HG03521 (cell line): ENCODE measurements at regions not wholly inside any gene's neighbourhood (a gene's known extent, or its start where the extent isn't known, plus 50 kb on each side); places are given as distances from the start of the nearest gene placed in this dataset.
A peak's percentile ranks its signal among the peaks of the same experiment; 100 is the strongest.

Experiments
- ATAC-seq: cut with Tn5 transposase; IDR thresholded peaks from one replicate; pipeline ENCODE4 v1.9.1; 2021; ENCODE audit warnings: mild to moderate bottlenecking, moderate library complexity; ENCODE audit not compliant: unreplicated experiment

DNA sequence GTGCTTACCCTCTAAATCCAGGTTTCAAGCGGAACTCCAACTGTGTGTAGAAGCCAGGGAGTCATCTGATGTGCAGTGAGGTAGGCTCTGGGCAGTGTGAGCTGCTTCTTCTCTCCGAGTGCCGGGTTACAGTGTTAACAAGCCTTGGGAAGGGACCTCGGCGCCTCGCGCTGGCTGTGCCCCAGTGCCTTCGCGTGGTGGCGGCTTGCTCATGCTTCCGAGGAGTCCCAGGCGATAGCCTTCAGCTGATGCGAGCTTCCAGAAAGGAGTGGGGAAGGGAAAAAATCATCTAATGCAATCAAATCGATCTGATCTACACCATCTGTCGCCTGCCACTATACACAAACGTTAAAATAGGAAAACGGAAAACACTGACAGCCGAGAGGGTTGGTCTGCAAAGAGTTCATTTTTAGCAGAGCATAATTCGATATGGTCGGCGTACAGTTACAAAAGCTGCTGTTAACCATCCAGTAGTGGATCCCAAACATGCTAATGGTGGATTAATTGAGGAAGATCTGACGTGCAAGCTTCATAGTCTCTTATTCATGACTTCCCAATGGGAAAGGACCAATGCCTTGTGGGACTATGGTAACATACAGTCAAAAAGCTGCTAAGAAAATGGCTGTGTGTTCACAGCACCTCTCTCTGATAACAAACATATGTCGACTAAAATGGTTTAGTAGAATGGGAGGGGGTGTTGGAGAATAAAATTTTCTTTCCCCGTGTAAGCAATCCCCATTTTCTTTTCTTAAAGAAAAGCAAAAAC, 128.7 kb upstream of the DPYD start:
- ATAC-seq: no peak

DNA sequence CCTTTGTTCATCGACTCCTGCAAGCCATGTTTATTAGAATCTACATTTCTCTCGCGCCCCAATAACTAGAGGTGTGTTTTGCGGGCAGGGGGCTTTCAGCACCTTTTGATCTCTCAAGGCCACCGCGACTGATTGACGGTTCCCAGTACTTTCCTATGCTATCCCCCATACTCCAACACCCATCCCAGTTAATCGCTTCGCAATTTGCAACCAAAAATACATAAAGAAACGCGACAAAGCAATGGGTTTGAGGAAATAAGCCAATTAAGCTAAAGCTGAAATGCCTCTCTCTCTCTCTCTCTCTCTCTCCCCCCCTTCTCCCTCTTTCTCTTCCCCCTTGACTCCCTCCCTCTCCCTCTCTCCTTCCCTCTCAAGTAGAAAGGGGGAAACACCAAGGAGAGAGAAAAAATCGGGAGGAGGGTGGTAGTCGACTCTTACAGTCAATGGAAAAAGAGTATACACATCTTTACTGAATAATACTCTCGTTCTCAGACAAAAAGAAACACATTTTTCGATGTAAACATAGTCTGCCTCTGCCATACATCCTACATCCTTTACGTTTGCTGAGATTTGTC, 128.0 kb upstream of the DPYD start:
- no peak for ATAC-seq

DNA sequence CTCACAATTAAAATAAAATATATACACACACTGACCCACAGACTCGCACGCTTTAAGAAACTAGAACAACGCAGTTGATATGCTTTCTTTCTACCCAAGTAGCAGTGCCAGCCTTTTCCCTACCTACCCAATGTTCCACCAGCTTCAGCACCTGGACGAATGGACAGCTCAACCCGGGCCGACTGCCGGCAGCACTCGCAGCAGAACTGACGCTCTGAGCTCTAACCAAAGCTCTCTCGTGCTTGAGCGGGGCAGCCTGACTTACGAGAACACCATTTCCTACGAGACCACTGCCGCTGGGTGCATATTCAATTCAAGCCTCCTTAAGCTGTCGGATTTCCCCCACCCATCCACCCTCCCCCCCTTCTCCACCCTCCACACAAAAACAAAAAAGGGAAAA, 127.4 kb upstream of the DPYD start:
- peak; percentile 37 for ATAC-seq

DNA sequence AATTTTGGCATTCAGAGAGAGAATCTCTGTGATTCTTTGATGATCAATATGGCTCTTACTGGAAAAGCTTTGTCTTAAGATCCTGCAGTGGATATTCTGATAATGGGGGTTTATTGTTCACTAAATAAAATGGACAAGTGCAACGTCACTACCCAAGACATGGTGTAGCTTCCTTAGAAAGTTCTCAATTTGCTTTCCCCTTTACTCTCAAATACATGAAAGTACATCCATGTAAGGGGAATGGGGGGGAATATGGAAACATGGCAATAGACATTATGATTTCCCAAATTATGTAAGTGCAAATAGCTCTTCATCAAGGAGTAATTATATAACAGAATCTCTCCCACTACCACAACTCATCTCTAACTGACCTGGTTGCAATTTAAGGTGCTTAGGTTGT, 126.3 kb upstream of the DPYD start:
- ATAC-seq: no peak

DNA sequence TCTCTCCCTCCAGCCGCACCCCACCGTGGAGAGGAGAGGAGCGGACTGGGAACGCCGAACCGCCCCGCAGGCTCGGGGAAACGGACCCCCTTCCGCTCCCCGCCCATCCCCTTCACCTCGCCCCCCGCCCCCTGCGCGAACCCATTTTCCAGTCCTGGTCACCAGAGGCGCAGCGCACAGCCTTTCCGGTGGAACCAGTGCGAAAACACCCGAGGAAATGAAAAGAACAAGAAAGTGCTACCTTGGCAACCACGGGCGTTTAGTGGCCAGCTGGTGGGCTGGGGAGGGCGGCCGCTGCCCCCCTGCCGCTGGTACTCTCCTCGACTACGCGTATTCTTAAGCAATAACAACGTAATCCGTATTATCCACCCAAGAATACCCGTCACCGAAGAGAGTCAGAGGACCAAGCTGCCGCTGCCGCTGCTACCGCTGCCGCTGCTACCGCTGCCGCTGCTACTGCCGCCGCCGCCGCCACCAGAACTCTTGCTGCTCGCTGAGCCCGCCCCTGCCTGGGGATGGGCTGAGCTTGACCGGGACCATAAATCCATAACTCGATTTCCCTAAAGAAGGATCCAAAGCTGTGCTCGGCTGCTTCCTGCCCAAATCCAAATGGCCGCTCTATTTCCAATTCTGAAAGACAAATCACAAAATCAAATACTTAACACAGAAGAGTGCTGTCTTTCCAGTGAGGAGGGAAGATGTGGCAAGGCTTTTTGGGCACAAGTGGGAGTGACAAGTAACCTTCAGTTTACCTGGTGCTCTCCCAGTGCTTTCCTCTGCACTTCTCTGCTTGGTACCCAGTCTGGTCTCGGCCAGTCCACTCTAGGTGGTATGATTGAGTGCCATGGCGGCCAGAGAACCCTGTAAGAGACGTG, 125.2 kb upstream of the DPYD start:
- ATAC-seq: no peak

DNA sequence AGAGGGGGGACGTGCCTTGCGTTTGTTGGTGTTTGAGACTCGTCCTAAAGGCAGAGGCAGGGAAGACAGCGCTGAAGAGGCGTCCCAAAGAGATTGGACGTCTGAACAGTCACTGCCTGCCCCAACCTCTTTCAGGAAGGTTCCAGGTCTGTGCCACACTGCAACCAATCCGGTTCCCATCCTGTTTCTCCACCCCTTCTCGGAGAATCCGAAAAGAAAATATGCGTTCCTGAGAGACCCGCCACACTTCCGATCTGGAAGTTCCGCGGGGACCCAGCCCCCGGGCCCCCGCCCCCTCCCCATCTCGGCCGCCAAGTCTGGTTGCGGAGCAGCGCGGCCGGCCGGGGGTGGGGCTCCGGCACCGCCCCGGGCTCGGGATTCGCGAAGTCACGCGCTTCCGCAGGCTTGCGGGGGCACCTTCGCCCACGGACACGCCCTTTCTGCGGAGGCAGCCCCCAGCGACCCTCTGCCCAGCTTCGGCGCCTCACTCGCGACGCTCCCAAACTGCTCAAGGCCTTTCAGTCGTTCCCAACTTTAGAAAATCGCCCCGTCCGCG, 124.5 kb upstream of the DPYD start:
- ATAC-seq: no peak

DNA sequence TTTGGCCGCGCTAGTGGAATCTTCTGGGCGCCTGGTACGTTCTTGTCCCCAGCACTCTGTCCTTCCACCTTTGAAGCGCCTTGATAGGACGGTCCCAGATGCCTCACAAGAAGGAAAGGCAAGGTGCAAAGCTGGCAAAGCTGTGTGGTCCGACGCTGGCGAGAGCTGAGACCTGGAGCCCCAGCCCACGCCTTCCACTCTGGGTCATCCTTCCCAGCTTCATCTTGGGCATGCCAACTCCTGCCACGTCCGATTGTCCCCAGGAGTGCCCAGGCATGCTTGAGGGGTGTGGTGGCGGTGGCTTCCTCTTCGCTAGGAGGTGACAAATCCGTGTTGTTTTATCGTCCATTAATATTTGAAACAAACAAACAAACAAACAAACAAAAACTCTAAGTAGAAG, 123.9 kb upstream of the DPYD start:
- ATAC-seq: no peak

DNA sequence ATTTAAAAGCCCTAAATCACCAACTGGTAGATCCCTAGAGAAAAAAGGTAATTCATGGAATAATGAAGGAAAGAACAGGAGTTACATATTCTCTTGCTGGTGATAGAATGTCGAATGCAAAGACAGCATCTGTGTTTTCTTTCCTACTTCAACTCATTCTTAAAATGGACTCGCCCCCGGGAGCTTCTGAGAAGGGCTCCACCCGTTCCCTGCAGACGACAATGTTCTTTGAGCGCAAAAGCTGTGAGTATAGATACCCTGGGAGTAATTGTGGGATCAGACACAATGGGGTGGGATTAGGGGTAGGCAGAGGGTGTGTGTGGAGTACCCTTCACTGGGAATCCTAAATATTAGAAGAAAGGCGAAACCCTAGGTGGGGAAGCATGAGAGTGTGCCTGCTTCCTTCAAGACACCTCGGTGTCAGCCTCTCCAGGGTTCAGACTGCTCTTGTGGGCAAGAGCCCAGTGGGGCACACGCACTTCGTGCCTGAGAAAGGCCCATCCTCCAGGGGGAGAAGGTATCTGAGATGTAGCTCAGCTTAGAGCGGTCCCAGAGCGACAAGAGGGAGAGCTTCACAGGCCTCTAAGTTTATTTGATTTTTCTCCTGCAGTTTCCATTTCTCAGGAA, 123.3 kb upstream of the DPYD start:
- no peak for ATAC-seq

DNA sequence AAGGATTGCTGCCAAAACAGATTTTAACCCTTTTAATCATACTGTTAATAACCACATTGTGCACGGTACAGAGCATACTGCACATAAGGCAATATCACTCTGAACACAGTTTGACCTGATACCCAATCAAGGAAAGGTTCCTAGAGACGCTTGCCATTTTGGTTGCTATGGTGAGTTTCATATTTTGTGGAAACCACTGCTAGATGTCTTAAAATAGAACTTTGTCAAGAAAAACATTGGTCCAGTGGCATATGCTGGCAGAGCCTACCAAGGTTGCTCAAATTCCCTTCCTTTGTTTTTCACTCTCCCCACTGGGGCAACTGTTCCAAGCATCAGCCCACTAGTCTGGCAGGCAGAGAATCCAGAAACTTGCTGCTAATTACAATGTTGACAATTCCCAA, 114.8 kb upstream of the DPYD start:
- ATAC-seq: no peak

DNA sequence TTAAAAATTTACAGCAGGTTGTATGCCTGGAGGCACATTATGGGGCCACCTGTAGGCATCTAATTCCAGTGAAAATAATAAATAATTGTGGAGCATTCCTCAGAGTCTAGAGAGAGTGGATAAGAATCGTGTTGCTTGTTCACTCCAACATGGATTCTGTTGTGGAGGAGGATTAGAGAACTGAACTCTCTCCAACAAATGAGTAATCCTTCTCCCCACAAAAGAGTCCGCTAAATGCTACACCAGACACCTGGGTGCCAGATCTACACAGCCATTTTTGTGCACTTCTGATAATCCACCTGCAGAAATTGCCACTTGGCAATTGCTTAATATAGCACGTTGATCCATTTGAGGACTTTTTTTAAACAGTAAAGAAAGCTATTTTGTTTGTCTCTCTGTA, 113.7 kb upstream of the DPYD start:
- ATAC-seq: no peak

DNA sequence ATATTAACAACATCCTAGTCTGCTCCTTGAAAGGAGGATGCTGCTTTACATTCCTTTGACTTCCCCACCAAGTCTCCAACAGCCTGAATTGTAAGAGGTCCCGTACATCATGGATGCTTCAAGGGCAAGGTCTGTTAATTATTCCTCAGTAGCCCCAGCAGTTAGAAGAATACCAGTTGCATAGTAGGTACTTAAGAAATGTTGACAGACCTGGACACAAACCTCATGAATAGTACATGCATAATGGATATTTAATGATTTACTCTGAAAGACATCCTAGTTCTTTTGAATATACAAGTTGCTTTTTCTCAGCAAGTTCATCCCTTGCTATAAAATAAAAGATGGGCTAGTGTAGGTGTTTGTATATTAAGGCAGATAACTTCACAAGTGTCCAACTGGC, 112.1 kb upstream of the DPYD start:
- ATAC-seq: no peak

DNA sequence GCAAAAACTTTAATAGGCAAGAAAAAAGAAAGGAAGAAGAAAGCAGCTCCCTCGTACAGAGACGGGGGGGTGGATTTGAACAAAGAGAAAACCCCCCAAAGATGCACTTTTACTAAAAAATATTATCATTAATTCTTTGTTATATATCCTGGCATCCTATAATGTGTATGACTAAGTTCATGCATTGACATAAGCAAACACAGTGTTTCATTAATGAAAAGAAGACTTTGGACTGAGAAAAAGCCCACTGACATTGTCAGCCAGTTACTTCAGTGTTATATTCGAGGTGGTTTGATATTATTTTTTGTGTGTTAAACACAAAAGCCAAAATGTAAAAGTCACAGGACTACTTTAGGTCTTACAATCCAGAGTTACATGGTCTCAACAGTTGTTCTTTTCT, 110.1 kb upstream of the DPYD start:
- no peak for ATAC-seq

DNA sequence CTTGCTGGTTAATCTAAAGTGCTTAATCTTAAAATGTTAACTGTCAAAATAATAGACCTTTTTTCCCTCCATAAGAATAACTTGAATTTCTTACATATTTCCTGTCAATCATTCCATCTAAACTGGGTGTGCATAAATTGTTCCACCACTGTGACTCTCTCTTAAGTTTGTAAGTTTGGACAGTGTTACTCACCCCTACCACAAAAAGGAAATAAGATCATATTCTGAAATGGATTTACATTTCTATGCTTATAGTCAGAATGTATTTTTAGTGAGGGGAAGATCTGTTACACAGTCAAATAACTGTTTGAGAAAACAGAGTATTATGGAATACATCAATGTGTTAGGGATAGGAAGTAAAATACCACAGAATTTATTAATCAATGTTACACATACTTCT, 109.6 kb upstream of the DPYD start:
- ATAC-seq: no peak

DNA sequence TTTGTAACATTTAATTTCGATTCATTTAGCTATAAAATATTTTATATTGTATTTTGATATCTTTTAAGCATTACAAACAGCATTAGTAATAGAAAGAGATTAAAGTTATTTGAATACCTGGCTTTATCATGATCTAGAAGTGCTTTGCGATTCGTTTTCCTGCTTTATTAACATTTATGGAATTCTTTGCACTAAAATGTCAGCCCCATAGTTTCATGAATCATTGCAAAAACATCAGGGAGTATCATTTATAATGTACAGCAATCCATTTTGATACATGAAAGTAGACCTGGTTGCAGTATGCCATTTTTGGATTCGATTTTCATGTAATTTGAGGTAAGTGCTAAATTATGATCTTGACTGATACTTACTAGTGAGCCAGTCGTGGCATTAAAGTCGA, 108.0 kb upstream of the DPYD start:
- no peak for ATAC-seq

DNA sequence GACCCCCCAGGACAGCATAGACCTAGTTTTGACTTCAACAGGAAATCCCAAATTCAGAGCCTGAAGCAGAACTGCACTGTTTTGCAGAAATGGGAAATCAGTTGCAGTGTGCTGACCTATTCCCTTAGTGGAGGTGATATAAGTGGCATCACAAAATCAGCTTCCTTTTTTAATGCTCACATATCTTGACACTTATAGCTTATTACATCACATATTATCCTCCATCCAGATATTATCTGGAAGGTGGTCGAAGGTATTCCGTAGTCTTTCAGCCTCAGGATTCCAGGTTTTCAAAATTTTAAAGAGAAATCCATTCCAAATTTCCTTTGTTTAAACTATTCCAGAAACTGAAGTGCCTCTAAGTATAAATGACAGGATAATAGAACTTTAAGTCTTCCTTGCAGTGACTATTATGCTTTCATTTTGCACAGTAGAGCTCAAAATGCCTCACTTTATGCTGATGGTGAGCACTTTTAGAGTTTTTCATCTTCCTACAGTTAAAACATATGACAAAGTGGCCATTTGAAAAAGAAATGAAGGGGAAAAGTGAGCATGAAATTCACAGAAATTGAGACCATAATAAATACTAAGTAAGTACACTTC, 106.4 kb upstream of the DPYD start:
- no peak for ATAC-seq

DNA sequence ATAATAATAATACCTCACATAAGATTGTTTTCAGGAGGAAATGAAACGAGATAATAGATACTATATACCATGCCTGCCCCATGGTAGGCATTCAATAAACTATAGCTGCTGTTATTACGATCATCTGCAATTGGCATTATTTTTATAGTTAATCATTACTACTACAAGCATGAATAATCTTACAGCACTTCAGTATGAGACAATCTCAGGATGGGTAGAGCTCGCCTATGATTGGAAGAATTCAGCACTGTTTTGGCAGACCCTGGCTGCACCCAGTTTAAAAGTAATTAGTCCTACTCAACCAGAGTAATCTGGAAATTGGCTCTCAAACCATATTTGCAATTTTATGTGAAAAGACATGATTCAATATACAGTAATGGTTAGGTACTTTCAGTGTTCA, 105.0 kb upstream of the DPYD start:
- ATAC-seq: no peak

DNA sequence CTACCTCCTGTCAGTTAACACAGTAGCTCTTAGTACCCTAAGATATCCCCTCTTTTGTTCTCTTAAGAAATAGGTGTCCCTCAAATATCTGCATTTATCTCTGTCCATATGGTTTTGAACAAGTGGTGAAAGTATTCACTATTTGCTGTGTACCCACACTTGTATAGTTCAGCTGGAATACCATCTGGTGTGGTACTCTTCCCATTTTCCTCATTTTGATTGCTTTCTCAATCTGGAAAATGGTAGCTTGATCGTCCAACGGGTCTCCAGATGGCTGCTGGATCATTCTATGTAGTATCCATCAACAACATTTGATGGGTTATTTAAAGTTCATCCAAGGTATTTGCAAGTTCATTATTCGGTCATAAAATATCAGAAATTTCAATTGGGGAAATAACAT, 100.3 kb upstream of the DPYD start:
- ATAC-seq: no peak

DNA sequence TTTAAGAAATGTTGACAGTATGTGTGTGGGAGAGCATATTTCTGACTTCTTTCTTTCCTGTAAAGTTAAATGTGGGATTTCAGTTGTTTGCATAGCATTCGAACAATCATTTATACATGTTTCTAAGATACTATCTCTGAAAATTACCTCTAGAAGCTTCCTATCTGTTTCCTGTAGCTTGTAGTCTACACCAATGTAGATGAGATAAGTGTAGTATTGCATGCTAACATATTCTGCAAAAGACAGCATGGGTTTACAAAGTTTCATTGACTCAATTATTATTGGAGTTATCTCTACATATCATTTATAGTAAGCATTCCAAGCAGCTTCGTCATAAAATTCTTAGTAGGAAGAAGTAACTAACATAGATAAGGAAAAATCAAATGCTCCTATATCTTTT, 98.9 kb upstream of the DPYD start:
- no peak for ATAC-seq

DNA sequence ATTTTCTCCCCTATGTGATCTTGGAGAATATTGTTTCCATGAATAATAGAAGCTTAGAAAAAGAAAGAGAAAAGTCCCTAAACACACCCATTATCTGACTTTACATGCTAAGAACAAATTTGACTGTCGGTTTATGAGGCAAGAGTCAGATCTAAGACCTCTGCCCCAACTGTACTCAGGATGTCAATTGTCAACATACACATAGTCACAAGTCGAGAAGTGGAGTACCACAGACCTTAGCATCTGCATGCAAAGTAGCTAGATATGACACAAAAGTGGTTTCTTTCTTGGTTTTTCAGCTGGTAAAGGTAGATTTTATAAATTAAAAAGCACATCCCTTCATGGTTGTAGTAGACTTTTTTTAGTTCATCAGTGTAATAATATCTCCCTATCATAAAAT, 97.2 kb upstream of the DPYD start:
- no peak for ATAC-seq

DNA sequence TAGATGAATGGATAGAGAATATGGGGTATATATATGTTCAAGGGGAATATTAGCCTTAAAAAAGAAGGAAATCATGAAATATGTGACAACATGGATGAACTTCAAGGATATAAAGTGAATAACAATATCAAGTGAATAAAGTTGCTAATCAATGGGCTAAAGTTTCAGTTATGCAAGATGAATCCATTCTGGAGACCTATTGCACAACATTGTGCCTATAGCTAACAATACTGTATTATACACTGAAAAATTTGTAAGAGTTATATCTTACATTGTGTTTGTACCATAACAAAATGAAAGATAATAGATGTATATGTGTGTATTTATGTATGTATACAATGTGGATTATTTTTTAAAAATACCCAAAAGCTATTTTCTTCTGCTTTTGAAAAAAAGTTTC, 96.3 kb upstream of the DPYD start:
- no peak for ATAC-seq

DNA sequence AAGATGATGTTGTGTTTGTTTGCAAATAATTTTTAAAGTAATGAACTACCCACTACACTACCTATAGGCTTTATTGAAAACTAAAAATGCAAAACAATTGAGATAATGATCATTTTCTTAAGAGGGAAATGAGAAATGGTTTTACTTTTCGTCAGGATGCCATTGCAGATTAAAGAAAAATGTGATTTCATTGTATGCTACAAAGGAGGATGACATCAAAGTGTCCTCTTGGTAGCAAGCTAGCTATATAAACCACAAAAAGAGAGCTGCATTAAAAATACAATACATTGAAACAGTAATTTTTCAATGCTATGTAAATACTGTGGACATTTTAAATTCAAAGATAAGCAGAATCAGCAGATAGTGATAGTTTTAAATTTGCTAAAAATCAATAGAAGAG, 87.5 kb upstream of the DPYD start:
- ATAC-seq: no peak
